ENCODE measurements at regions not wholly inside any gene's neighbourhood (a gene's known extent, or its start where the extent isn't known, plus 50 kb on each side); places are given as distances from the start of the nearest gene placed in this dataset.

DNA sequence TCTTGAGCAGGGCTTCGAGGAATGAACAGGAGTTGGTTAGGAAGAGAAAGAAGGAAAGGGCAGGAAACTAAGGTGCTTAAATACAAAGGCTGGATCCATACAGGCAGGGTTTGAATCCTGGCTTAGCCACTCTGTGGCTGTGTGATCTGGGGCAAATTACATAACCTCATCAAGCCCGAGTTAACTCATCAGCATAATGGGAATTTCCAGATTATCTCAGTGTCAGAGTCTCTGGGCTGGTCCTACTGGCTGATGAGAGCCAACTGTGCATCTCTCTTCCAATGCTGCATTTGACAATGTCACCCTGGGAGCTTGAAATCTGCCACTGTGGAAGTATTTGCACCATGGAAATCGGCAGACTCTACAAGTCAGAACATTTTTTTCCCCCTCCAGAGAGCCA lies 83.8 kb upstream of the SLC6A6 start:
- no peak for DNase-seq

DNA sequence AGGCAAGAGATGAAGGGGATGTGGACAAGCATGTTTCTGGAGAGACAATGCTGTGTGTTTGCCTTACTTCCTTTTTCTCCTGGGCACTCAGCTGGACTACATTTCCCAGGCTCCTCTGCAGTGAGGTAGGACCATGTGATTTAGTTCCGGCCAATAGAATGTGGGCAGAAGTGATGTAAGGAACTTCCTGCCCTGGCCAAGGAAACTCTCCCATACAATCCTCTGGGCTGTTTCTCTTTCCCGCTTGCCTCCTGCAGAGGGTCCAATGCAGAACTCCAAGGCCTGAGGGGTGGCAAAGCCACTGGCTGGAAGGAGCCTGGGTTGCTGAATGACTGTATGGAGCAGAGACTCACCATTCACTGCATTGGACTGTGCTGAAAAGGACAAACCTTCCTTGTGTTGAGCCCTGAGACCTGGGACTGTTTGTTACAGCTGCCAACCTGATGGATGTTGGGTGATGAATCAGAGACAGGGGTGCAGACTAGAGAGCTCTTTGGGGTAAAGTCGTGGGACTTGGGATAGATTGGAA lies 82.7 kb upstream of the SLC6A6 start:
- DNase-seq, result no peak

DNA sequence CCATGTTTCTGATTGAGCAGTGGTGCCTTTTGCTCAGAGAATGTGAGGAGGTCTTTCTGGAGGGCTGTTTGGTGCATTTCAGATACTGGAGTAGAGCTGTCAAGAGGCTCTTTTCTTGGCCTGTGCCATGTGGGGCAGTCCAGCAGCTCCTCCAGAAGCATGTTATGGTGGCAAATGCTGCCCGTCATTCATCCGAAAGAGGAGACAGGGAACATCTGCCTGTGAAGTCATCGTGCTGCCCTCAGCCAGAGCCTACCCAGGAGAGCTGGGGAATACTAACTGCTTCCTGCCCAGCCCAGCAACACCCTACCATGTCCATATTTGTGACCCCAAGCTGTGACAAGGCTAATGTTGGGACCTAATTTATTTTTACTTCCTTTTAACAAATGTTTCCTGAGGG lies 82.2 kb upstream of the SLC6A6 start:
- no peak for DNase-seq

DNA sequence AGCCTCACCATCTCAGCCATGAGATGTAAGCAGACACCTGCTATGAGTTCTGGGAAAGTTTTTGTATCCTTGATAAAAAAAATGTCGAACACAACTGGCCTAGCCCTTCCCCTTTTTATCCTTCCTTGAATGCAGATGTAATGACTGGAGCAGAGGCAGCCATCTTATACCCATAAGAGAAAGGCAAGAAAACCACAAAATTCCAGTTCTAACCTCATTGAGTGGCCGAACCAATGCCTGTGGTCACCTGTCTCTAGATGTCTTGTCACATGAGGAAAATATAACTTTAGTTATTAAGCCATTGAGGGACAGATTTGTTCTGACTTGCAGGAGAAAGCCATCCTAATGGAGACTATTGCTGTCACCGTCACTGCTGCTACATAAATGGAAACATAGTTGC lies 80.4 kb upstream of the SLC6A6 start:
- DNase-seq, result no peak

DNA sequence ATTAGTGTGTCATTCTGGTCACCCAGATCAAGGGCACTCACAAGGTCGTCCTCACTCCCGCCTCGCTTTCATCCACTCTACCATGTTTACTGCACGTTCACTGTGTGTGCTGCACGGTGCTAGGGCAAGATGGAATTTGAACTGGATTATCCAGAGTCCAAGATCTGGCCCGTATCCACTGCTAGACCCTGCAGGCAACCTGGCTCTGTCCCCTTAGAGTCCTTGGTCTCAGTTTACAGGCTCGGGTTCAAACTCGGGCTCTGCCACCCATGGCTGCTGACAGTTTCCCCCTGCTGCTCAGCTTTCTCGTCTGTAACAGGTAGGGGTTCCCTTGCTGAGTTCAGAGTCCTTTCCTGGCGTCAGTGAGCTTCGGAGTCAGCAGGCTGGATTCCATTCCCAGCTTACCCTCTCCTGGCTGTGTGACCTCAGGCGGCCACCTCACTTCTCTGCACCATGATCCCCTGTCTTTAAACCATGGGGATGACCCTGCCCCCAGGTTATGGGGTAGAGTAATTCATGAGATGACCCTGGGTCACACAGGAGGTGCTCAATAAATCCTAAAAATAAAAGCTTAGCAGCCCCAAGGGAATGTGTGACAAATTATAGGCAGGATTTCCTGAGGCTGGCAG lies 79.6 kb upstream of the SLC6A6 start:
- no peak for DNase-seq

DNA sequence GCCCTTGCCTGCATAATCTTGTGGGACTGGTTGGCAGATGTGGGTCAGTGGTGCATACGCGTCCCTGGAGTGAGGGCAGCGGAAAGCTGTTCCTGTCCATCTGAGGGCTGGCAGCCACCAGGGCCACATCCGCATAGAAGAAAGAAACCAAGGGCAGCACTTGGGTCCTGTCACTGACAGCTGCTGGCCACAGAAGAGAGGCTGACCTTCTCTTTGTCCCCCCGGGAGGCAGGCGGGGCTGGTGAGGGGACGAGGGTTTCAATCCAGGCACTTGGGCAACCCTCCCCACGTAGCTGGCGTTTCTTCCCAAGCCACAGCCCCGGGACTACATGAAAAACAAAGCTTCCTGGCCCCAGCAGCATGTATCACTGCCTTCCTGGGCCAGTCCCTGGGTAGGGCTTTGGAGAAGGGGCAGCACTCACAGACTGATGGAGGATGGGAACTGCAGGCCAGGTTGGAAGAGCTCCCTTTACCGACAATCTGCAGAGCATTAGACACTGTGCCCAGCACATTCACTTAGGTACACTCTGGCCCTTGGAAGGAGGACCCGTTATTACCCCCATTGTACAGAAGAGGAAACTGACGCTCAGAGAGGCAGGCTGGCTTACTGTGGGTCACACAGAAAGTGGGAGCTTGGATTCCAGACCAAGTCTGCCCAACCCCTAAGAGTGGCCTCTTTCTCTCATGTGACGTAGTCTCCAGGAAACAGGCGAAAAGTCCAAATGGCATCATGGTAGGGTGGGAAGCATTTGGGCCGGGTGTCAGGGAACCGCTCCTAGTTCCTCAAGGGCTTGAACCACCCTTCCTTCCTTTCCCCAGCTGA lies 78.8 kb upstream of the SLC6A6 start:
- DNase-seq, result no peak

DNA sequence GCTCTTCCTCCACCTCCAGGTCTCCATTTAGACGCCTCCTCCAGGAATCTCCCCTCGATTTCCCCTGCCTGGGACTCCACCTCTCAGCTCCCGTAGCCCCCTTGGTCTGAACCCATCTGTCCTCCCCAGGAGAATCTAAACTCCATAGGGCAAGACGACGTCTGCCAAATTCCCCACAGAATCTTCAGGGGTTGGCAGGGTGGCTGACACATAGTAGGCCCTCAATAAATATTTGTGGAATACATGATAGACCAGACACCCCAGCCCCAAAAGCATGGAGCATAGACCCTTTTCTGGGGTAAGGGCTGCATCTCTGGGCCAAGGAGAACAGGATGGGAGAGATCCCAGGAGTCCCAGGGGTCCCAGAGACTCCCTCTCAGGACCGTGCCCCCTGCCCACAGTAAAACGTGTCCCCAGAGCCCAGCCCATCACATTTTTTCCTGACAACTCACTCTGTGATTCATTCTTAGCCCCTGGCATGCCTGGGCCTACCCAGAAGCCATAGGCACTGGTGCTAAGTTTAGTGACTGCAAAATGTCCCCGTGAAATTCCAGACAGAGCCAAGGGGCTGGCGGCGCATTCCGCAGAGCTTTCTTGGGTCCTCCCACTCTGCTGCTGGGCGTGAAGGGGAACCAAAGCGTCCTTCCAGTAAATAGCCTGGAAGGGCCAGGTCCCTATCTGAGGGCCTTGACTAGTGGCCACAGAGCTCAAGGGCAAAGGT lies 78.0 kb upstream of the SLC6A6 start:
- DNase-seq, result no peak

DNA sequence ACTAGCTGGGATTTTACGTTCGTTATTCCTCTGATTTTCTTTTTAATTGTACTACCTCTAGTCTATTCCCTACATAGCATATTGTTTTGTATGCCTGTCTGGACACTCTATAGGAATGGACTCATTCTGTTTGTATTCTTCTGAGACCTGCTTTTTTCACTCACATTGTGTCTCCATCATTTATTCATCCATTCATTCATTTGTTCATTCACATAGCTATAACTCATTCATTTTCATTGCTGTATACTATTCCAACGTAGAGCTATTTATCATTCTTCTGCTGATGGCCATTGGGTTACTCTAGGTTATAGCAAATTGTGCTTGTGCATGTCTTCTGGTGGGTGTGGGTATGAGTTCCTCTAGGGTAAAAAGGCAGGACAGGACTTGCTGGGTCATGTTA lies 74.0 kb upstream of the SLC6A6 start:
- DNase-seq, result no peak

DNA sequence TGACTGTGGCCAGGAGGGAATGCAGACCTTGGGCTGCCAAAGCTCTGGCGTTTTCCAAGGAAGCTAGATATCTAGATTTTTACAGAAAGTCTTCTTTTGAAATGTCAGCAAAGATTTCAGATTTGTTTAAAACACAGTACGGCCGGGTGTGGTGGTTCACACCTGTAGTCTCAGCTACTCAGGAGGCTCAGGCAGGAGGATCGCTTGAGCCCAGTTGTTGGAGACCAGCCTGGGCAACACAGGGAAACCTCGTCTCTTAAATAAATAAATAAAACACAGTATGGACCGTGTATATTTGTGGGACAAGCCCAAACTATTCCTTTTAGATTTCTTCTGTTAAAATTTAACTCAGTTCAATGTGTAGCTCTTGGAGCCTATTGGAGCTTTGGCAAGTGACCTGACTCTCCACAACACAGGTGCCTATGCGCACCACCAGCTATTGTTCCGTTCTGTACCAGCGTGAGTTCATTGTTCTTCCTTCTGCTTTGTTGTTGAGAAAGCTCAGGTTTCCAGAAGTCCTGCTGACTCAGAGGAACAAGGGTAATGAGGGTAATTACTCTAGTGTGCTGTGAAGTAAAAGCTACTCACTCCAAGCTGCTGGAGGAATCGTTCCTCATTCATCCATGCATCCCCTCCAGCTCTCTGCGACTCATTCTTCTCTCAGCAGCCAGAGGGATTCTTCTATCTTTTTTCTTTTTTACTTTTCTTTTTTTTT lies 73.1 kb upstream of the SLC6A6 start:
- no peak for DNase-seq

DNA sequence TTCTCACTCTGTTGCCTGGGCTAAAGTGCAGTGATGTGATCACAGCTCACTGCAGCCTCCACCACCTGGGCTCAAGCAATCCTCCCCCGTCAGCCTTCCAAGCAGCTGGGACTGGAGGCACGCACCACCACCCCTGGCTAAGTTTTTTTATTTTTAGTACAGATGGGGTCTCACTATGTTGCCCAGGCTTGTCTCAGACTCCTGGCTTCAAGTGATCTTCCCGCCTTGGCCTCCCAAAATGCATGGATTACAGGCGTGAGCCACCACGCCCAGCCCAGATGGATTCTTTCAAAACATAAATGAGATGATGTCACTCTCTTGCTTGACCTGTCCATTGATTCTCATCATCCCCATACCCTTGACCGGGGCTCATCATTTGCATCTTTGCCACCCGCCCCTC lies 72.6 kb upstream of the SLC6A6 start:
- DNase-seq, result no peak

DNA sequence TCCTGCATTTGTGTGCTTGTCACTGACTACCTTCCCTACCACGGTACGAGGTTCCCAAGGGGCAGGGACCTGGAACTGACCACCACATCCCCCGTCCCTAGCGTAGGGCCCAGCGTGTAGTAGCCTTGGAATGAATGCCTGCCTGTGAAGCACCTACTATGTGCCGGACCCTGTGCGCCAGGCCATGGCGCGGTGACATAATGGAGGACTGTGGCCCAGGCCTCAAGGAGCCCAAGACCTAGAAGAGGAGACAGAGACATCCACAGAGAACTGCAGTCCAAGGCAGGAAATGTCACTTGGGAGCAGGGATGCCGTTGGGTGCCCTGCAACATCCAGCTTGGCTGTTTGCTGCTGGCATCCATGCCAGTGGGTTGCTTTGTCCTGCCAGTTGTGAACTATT lies 71.9 kb upstream of the SLC6A6 start:
- no peak for DNase-seq

DNA sequence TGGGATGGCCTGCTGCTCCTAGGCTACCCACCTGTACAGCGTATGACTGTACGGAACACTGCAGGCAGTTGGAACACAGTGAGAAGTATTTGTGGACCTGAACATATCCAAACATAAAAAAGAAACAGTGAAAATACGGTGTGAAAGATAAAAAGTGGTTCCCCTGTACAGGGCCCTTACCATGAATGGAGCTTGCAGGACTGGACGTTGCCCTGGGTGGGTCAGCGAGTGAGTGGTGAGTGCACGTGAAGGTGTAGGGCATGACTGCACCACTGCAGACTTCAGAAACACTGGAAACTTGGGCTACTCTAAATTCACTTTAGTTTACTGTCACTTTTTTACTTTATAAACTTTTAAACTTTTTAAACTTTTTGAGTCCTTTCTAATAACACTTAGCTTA lies 71.2 kb upstream of the SLC6A6 start:
- no peak for DNase-seq

DNA sequence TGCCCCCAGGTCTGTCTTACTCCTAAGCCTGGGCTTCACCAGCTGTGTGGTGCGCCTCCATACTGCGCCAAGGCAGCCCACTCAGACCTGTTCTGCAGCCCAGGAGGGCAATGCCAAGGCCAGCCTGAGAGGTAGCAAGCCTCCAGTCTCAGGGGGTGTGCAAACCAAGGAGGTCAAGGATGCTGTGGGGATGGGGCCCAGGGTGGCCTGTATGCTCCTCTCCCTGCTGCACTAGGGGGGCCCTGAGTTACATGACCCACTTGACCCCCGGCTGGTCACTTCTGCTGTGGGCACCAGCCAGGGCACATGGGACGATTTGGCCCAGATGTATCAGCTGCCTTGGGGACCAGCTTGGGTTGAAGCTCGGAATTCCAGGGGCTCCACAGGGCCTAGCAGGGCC lies 70.0 kb upstream of the SLC6A6 start:
- DNase-seq, result no peak

DNA sequence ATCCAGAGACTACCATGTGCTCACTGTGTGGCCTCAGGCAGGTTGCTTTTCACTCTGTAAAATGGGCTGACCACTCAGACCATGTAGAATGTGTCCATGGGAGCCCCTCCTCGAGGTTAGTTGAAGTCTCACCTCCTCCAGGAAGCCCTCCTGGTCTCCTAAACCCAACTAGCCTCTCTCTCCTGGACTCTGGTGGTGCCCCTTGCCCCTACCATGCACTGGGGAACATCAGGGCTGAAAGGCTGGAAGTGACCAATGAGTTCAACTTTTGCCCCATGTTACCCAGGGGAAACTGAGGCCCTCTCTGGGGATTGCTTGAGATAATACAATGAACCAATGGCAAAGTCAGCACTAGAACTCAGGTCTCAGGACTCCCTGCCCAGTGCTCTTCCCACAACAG lies 69.2 kb upstream of the SLC6A6 start:
- DNase-seq, result no peak

DNA sequence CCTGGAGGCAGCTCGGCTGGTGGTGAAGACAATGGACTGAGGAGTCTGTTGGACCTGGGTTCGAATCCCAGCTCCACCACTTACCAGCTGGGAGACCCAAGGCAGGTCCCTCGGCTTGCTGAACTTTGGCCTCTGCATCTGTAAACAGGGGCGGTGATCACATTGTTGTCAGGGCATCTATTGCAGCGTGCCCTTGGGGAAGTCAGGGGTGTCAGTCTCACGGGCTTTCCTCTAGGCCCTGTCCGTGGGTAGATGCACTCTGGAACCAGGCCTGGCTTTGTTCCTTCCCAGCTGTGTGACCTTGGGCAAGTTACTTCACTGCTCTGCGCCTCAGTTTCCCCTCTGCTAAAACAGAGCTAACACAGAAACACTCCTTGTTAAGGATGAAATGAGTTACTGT lies 68.8 kb upstream of the SLC6A6 start:
- no peak for DNase-seq

DNA sequence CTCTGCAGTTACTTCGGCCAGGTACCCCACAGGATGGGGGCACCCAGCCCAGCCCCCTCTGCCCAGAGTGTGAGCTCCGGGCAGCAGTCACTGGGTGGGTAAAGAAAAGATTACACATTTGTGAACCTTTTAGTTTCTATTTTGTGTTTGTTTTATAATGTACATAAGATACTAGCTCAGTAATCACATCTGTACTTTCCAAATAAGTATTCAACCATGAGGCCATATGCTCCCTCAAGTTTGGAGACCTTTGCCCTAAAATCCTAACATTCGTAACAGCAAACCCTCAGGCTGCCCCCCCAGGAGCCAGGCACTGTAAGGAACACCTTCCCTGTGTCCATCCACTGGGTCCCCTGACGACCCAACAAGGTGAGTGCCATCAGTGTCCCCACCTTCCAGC lies 68.3 kb upstream of the SLC6A6 start:
- DNase-seq, result no peak

DNA sequence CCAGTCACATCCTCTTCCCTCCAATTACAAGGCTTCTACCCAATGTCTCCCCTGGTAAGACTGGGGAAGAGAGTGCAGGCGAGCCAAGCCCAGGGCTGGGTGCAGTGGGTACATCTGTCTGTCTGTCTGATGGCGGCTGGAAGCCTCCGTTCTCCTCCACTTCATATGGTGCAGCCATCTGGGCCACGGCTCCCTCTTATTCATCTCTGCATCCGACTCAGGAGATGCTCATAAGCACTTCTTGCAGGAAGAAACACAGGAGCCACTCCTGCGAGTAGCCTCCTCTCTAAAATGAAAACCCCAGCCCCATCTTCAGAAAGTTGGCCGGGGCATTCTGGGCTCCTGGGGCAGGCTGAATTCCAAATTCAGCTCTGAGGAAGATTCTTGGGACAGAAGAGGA lies 67.5 kb upstream of the SLC6A6 start:
- no peak for DNase-seq

DNA sequence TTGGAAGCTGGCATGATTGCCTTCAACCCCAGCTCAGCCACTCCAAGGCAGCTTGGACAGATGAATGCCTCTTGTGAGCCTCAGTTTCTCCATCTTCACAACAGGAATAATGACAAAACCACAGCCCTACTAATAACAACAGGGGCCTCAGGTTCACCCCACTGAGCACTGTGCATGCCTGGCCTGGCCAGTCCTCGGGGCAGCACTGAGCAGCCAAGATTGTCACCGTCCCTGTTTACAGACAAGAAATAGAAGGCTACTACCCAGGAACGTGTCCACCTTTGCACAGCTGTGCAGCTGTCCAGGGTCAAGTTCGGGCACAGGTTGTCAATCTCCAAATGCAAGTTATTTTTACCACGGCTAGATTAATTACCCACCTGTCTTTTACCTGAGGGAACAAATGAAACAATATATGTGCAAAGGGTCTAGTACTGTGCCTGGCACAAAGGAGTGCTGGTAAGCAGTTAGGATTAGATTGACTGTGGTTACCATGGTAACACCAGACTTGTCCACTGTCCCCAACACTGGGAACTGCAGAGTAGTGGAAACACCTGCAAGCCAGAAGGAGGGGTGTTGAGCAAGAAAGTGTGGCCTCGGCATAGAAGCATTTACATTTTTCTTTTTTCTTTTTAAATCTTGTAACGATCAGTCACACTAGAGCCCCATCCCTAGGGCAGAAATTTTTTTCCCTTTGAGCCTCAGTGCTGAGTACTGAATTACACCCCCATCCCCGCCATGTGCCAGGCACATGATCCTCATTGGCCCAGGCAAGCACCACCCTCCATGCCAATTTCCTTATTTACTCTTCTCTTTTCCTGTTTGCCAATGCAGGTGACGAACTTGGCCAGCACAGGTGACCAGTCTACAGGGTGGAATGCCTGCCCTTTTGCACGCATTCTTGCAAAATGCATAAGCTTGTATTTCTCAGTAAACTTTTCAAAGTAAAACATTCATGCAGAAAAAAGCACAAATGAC lies 66.3 kb upstream of the SLC6A6 start:
- no peak for DNase-seq

DNA sequence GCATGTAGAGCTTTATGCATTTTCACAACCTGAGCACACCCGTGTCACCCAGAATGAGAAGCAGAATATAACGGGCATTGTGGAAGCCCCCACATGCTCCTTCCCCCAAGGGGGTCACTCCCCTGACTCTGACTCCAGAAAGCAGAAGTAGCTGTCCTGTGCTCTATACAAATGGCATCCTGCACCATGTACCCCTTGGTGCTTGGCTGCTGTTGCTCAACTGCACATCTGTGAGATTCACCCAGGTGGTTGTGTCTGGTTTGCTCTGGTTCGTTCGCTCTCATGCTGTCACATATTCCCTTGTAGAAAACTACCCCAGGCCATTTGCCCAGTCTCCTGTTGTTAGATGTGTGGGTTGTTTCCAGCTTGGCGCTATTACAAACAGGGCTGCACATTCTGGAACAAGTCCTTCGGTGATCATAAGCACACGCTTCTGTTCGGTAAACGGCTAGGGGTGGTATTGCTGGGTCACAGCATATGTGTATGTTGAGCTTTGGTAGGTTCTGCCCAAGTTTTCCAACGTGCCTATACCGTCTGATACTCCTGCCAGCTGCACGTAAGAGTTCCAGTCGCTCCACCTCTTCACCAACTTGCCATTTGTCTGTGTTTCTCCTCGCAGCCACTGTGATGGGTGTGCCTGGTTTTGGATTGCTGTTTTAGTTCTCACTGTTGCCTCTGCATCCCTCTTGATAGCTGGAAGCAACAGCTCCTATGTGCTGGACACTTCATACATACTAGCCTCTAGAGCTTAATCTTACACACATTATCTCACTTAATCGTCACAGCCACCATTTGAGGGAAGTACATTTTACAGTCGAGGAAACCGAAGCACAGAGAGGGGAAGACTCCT lies 65.4 kb upstream of the SLC6A6 start:
- DNase-seq, result no peak

DNA sequence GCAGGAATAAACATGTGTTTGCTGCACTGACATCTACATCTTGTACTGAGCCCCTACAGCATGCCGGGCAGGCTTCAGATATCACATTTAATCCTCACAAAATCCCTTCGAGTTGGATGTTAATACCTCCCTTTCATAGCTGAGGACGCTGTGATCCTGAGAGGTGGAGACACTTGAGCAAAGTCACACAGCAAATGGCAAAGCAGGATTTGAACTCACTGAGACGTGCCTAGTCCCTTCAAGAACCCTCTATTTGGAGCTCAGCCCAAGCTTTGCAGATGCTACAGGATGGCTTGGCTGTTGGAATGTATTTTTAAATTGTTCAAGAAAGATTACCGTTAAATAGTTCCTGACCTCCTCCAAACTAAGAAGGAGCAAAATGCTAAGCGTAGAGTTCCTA lies 64.6 kb upstream of the SLC6A6 start:
- no peak for DNase-seq

DNA sequence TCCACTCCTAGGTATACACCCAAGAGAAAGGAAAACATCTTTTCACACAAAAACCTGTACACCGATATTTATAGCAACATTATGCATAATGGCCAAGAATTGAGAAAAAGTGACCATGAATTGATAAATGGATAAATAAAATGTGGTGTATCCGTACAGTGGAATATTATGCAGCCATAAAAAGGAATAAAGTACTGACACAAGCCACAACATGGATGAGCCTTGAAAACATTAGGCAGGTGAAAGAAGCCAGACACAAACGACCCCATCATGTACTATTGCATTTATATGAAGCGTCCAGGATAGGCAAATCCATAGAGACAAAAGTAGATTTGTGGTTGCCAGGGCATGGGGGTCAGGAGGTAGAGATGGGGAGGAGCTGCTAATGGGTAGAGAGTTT lies 64.2 kb upstream of the SLC6A6 start:
- DNase-seq, result no peak
